CD4-positive, alpha-beta T cell (primary cell): ENCODE measurements at regions not wholly inside any gene's neighbourhood (a gene's known extent, or its start where the extent isn't known, plus 50 kb on each side); places are given as distances from the start of the nearest gene placed in this dataset.

Experiments
- ATAC-seq: fragments of 200-7000 bp; cut with Tn5 transposase; one replicate; pipeline ENCODE4 v1.10.0; 2022; ENCODE audit warnings: mild to moderate bottlenecking; ENCODE audit not compliant: poor library complexity
- CTCF ChIA-PET: fragments of 350-600 bp; sonication (Branson Sonifier 250); formaldehyde crosslinking; loops from one replicate; lab custom pipeline; 2021; ENCODE audit warnings: antibody characterized with exemption, inconsistent platforms; lab: Charles Lee
- POLR2A ChIA-PET: fragments of 350-600 bp; sonication (Branson Sonifier 250); formaldehyde crosslinking; loops from one replicate; lab custom pipeline; 2021; ENCODE audit warnings: antibody characterized with exemption, inconsistent platforms; lab: Charles Lee
- DNase-seq, 14 experiments: peaks; one replicate each; pipeline ENCODE4 v3.0.0-alpha.2; 2013 to 2020; ENCODE audit warnings: mixed read lengths in 2 of 14
- H3K27ac ChIP-seq, 2 donors: one replicate each; pipeline versions ENCODE4 v1.5.1 to v1.7.0; 2013; ENCODE audit warnings: low read length in 2 of 2, low read depth in 1 of 2, mild to moderate bottlenecking in 1 of 2
- H3K27me3 ChIP-seq, 2 experiments: 1 replicate in 1 of 2; 2 replicates in 1 of 2; pipeline versions ENCODE4 v1.6.1 to v1.7.0; 2013; ENCODE audit warnings: low read length in 2 of 2, control low read depth in 1 of 2, mild to moderate bottlenecking in 1 of 2, moderate library complexity in 1 of 2; ENCODE audit not compliant: insufficient read depth in 2 of 2, control insufficient read depth in 1 of 2
- H3K36me3 ChIP-seq: one replicate; pipeline ENCODE4 v1.6.1; 2013; ENCODE audit warnings: low read length, control low read depth; ENCODE audit not compliant: insufficient read depth
- H3K4me1 ChIP-seq: one replicate; pipeline ENCODE4 v1.6.1; 2013; ENCODE audit warnings: low read length, control low read depth; ENCODE audit not compliant: insufficient read depth
- H3K4me3 ChIP-seq: one replicate; pipeline ENCODE4 v1.5.1; 2013; ENCODE audit warnings: mild to moderate bottlenecking, low read length, moderate library complexity
- H3K9me3 ChIP-seq, 2 experiments: 1 replicate in 1 of 2; 2 replicates in 1 of 2; pipeline versions ENCODE4 v1.6.1 to v1.7.0; 2013; ENCODE audit warnings: low read length in 2 of 2, mild to moderate bottlenecking in 2 of 2, control low read depth in 1 of 2, moderate library complexity in 1 of 2; ENCODE audit not compliant: control insufficient read depth in 1 of 2, insufficient read depth in 1 of 2
- H3K27ac Mint-ChIP-seq: one replicate; pipeline ENCODE4 v1.8.0; 2020; ENCODE audit warnings: mixed read lengths
- H3K27me3 Mint-ChIP-seq: one replicate; pipeline ENCODE4 v1.8.0; 2021; ENCODE audit warnings: mixed read lengths
- H3K36me3 Mint-ChIP-seq: one replicate; pipeline ENCODE4 v1.8.0; 2021; ENCODE audit warnings: low read depth, mixed read lengths
- H3K4me1 Mint-ChIP-seq: one replicate; pipeline ENCODE4 v1.8.0; 2021; ENCODE audit warnings: low read depth, mixed read lengths
- H3K4me3 Mint-ChIP-seq: one replicate; pipeline ENCODE4 v1.8.0; 2020; ENCODE audit warnings: mild to moderate bottlenecking, mixed read lengths
- H3K9me3 Mint-ChIP-seq: one replicate; pipeline ENCODE4 v1.8.0; 2020; ENCODE audit warnings: mixed read lengths
- intact Hi-C, 2 experiments: fragments of 100-400 bp; cut with DNase I in 1 of 2; cut with micrococcal nuclease in 1 of 2; formaldehyde crosslinking; loops; one replicate each; pipeline versions ENCODE4 v1.15.1 to v1.9.0; 2023 to 2025; cut with DNase I, micrococcal nuclease
- TF ChIP-seq, protein P1 (sequence below): fragments of 200-600 bp; IDR thresholded peaks from one replicate; pipeline ENCODE4 v1.8.0; 2022; ENCODE audit warnings: antibody characterized with exemption, mild to moderate bottlenecking

DNA sequence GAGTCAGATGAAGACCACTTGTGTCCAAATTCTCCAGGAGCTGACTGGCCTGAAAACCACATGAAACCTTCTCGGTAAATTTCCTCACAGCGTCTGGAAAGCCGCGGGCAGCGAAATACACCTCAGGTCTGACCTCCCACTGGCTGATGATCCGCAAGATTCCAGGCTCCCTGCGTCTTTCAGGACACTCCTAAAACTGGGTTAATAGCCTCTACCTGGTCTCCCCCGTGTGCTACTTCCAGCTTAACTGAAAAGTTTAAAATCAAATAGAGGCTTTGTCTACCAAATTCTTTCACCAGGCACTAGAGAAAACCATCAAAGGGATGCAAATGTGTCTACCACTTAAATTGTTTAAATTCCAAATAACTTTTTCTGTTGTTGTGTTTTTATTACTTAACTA lies 312.6 kb downstream of the DRD1 start:
- ChIA-PET POLR2A (no interaction called here), CTCF (interaction anchor here (0.7 to 0.9 kb wide), 2 partner anchors 15 to 30 kb away, joined by 4 read pairs; no protein-coding TSS in a partner anchor)
- Mint-ChIP-seq H3K9me3 (peaks cover 2% of the 10 kb centered on the region), H3K27me3 (no peaks in the 10 kb centered on the region), H3K4me1 (no peaks in the 10 kb centered on the region), H3K4me3 (no peak overlapping the region), H3K27ac (no peak overlapping the region), H3K36me3 (no peaks in the 10 kb centered on the region)
- no peak overlapping the region for H3K4me3 ChIP-seq
- ATAC-seq = no peak
- H3K4me1 ChIP-seq = no peaks in the 10 kb centered on the region
- no peaks in the 10 kb centered on the region for H3K36me3 ChIP-seq
- H3K9me3 ChIP-seq = peaks cover 0 to 4% of the 10 kb centered on the region in 2 experiments
- intact Hi-C loops = no loop called here
- DNase-seq = no peak
- H3K27ac ChIP-seq = no peak overlapping the region
- no peaks in the 10 kb centered on the region for H3K27me3 ChIP-seq
- TF ChIP-seq, protein P1, sequence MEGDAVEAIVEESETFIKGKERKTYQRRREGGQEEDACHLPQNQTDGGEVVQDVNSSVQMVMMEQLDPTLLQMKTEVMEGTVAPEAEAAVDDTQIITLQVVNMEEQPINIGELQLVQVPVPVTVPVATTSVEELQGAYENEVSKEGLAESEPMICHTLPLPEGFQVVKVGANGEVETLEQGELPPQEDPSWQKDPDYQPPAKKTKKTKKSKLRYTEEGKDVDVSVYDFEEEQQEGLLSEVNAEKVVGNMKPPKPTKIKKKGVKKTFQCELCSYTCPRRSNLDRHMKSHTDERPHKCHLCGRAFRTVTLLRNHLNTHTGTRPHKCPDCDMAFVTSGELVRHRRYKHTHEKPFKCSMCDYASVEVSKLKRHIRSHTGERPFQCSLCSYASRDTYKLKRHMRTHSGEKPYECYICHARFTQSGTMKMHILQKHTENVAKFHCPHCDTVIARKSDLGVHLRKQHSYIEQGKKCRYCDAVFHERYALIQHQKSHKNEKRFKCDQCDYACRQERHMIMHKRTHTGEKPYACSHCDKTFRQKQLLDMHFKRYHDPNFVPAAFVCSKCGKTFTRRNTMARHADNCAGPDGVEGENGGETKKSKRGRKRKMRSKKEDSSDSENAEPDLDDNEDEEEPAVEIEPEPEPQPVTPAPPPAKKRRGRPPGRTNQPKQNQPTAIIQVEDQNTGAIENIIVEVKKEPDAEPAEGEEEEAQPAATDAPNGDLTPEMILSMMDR = no peak

- ATAC-seq = no peak
- no peaks in the 10 kb centered on the region for H3K4me1 ChIP-seq
Observed at GRCh38 chr5:175129619-175130018, 314.4 kb downstream of the DRD1 start.

GRCh38 chr5:175129121-175129520 lies 314.9 kb downstream of the DRD1 start:
- no peaks in the 10 kb centered on the region for H3K4me1 ChIP-seq
- no peaks in the 10 kb centered on the region for H3K4me1 Mint-ChIP-seq
- CTCF ChIA-PET = no interaction called here

More at GRCh38 chr5:175129619-175130018, 314.4 kb downstream of the DRD1 start:
- POLR2A ChIA-PET = no interaction called here
- TF ChIP-seq, protein P1 = no peak
- Histone ChIP-seq H3K27ac (no peak overlapping the region), H3K36me3 (no peaks in the 10 kb centered on the region), H3K27me3 (no peaks in the 10 kb centered on the region), H3K9me3 (no peaks in the 10 kb centered on the region), H3K4me3 (no peak overlapping the region)
- intact Hi-C loops = no loop called here
- no peaks in the 10 kb centered on the region for H3K27me3 Mint-ChIP-seq
- no peaks in the 10 kb centered on the region for H3K4me1 Mint-ChIP-seq
- CTCF ChIA-PET = no interaction called here
- no peak overlapping the region for H3K27ac Mint-ChIP-seq
- H3K9me3 Mint-ChIP-seq = peaks cover 2% of the 10 kb centered on the region
- H3K4me3 Mint-ChIP-seq = no peak overlapping the region
- no peak for DNase-seq
- no peaks in the 10 kb centered on the region for H3K36me3 Mint-ChIP-seq

More at GRCh38 chr5:175129121-175129520, 314.9 kb downstream of the DRD1 start:
- ATAC-seq = no peak
- H3K36me3 ChIP-seq = no peaks in the 10 kb centered on the region
- DNase-seq = no peak
- Mint-ChIP-seq H3K9me3 (peaks cover 2% of the 10 kb centered on the region), H3K27me3 (peaks cover 3% of the 10 kb centered on the region), H3K36me3 (no peaks in the 10 kb centered on the region), H3K27ac (no peak overlapping the region), H3K4me3 (no peak overlapping the region)
- POLR2A ChIA-PET = no interaction called here
- H3K4me3 ChIP-seq = no peak overlapping the region
- no peaks in the 10 kb centered on the region for H3K27me3 ChIP-seq
- H3K27ac ChIP-seq = no peak overlapping the region
- TF ChIP-seq, protein P1 = no peak
- no peaks in the 10 kb centered on the region for H3K9me3 ChIP-seq
- intact Hi-C loops = no loop called here
